ENCODE measurements at regions not wholly inside any gene's neighbourhood (a gene's known extent, or its start where the extent isn't known, plus 50 kb on each side); places are given as distances from the start of the nearest gene placed in this dataset.
"Not testable (repeated sequence)": the region's sequence is repeated elsewhere in the genome, so short reads cannot be mapped to it uniquely, and the experiment has no call there.

- intact Hi-C loops (cut with DNase I) = no loop called here
- Histone ChIP-seq H3K4me3 (no peak overlapping the region), H3K4me1 (no peaks in the 10 kb centered on the region), H3K9me3 (no peaks in the 10 kb centered on the region), H3K27ac (no peak overlapping the region), H3K27me3 (no peaks in the 10 kb centered on the region), H3K36me3 (no peaks in the 10 kb centered on the region)
- TF ChIP-seq POLR2A (IDR thresholded peaks at IDR 0.05) = no peak
- no peak for TF ChIP-seq EP300 (IDR thresholded peaks at IDR 0.05)
- TF ChIP-seq, protein P1, sequence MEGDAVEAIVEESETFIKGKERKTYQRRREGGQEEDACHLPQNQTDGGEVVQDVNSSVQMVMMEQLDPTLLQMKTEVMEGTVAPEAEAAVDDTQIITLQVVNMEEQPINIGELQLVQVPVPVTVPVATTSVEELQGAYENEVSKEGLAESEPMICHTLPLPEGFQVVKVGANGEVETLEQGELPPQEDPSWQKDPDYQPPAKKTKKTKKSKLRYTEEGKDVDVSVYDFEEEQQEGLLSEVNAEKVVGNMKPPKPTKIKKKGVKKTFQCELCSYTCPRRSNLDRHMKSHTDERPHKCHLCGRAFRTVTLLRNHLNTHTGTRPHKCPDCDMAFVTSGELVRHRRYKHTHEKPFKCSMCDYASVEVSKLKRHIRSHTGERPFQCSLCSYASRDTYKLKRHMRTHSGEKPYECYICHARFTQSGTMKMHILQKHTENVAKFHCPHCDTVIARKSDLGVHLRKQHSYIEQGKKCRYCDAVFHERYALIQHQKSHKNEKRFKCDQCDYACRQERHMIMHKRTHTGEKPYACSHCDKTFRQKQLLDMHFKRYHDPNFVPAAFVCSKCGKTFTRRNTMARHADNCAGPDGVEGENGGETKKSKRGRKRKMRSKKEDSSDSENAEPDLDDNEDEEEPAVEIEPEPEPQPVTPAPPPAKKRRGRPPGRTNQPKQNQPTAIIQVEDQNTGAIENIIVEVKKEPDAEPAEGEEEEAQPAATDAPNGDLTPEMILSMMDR (IDR thresholded peaks at IDR 0.05) = no peak
- no peak for TF ChIP-seq POLR2AphosphoS5 (IDR thresholded peaks at IDR 0.05)
- WGBS, 2 donors = 59 to 69% methylated on average over 5 of the region's 5 CpGs
- DNase-seq = no peak
Observed at GRCh38 chr12:129987841-129988240, 84.0 kb upstream of the TMEM132D start.

- TF ChIP-seq POLR2A (IDR thresholded peaks at IDR 0.05) = no peak
- TF ChIP-seq, protein P1 (IDR thresholded peaks at IDR 0.05) = no peak
- intact Hi-C loops (cut with DNase I) = no loop called here
- H3K36me3 ChIP-seq = no peaks in the 10 kb centered on the region
- no peaks in the 10 kb centered on the region for H3K4me1 ChIP-seq
- DNase-seq = no peak
- 92 to 93% methylated on average over 8 of the region's 8 CpGs for WGBS, 2 donors
- H3K4me3 ChIP-seq = no peak overlapping the region
- no peaks in the 10 kb centered on the region for H3K27me3 ChIP-seq
- no peak overlapping the region for H3K27ac ChIP-seq
- H3K9me3 ChIP-seq = no peaks in the 10 kb centered on the region
Observed at GRCh38 chr12:129994634-129995033, 90.8 kb upstream of the TMEM132D start.

GRCh38 chr12:129997239-129997638, 93.4 kb upstream of the TMEM132D start:
- Histone ChIP-seq H3K4me3 (no peak overlapping the region), H3K9me3 (no peaks in the 10 kb centered on the region), H3K27ac (no peak overlapping the region), H3K36me3 (no peaks in the 10 kb centered on the region), H3K4me1 (no peaks in the 10 kb centered on the region), H3K27me3 (no peaks in the 10 kb centered on the region)
- intact Hi-C loops (cut with DNase I) = no loop called here
- DNase-seq = no peak
- 46% methylated on average over 5 of the region's 5 CpGs for WGBS, 2 donors
- TF ChIP-seq POLR2A (IDR thresholded peaks at IDR 0.05) (no peak), EP300 (IDR thresholded peaks at IDR 0.05) (no peak), POLR2AphosphoS5 (IDR thresholded peaks at IDR 0.05) (no peak)
- TF ChIP-seq, protein P1 (IDR thresholded peaks at IDR 0.05) = no peak

DNA sequence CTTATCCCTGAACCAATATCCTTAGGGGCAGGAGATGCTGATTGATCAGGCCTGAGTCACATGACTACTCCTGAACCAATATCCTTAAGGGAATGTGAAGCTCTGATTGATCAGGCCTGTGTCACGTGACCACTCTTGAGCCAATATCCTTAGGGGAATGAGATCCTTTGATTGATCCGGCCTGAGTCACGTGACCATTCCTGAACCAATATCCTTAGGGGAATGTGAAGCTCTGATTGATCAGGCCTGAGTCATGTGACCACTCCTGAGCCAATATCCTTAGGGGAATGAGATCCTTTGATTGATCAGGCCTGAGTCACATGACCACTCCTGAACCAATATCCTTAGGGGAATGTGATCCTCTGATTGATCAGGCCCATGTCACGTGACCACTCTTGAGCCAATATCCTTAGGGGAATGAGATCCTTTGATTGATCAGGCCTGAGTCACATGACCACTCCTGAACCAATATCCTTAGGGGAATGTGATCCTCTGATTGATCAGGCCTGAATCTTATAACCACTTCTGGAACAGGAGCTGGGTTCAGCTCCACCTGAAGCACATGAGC, 100.6 kb upstream of the TMEM132D start:
- H3K27me3 ChIP-seq; H3K27ac ChIP-seq; DNase-seq; H3K36me3 ChIP-seq; H3K9me3 ChIP-seq; intact Hi-C loops (cut with DNase I); H3K4me1 ChIP-seq; H3K4me3 ChIP-seq: not testable (repeated sequence)
- 76 to 87% methylated on average over 4 of the region's 4 CpGs for WGBS, 2 donors

- no peak for DNase-seq
- Histone ChIP-seq H3K36me3 (no peaks in the 10 kb centered on the region), H3K4me3 (no peak overlapping the region), H3K27me3 (peaks cover 0 to 18% (median 0%) of the 10 kb centered on the region in 3 donors), H3K27ac (no peak overlapping the region), H3K4me1 (no peaks in the 10 kb centered on the region), H3K9me3 (no peaks in the 10 kb centered on the region)
- intact Hi-C loops (cut with DNase I) = no loop called here
- TF ChIP-seq POLR2AphosphoS5 (IDR thresholded peaks at IDR 0.05) (no peak), POLR2A (IDR thresholded peaks at IDR 0.05) (no peak), EP300 (IDR thresholded peaks at IDR 0.05) (no peak)
- TF ChIP-seq, protein P1 (IDR thresholded peaks at IDR 0.05) = no peak
- 89 to 91% methylated on average over 15 of the region's 15 CpGs for WGBS, 2 donors
Observed at GRCh38 chr12:130007771-130008170, 103.9 kb upstream of the TMEM132D start.
